ENCODE measurements at regions not wholly inside any gene's neighbourhood (a gene's known extent, or its start where the extent isn't known, plus 50 kb on each side); places are given as distances from the start of the nearest gene placed in this dataset.

GRCh38 chr5:116813356-116813755, 238.7 kb upstream of the SEMA6A start:
- no peak for TF ChIP-seq MAX (IDR thresholded peaks at IDR 0.05)
- TF ChIP-seq PBX3 (IDR thresholded peaks at IDR 0.05) = no peak
- no peak for TF ChIP-seq CTCF (IDR thresholded peaks at IDR 0.05)
- no peak for TF ChIP-seq POLR2A (IDR thresholded peaks at IDR 0.05; ENCODE audit: low read length)
- TF ChIP-seq EP300 (IDR thresholded peaks at IDR 0.05) = no peak
- TF ChIP-seq HDAC2 (IDR thresholded peaks at IDR 0.05) = no peak
- TF ChIP-seq JUNB (IDR thresholded peaks at IDR 0.05) = no peak
